ENCODE measurements at regions not wholly inside any gene's neighbourhood (a gene's known extent, or its start where the extent isn't known, plus 50 kb on each side); places are given as distances from the start of the nearest gene placed in this dataset.

GRCh38 chr21:25424048-25424447, 183.2 kb downstream of the MRPL39 start:
- Histone ChIP-seq H3K4me2 (ENCODE audit: insufficient read depth, low read length) (no peak overlapping the region), H3K4me3 (ENCODE audit: low read depth in 1 of 2, low read length in 2 of 2) (no peak overlapping the region)

DNA sequence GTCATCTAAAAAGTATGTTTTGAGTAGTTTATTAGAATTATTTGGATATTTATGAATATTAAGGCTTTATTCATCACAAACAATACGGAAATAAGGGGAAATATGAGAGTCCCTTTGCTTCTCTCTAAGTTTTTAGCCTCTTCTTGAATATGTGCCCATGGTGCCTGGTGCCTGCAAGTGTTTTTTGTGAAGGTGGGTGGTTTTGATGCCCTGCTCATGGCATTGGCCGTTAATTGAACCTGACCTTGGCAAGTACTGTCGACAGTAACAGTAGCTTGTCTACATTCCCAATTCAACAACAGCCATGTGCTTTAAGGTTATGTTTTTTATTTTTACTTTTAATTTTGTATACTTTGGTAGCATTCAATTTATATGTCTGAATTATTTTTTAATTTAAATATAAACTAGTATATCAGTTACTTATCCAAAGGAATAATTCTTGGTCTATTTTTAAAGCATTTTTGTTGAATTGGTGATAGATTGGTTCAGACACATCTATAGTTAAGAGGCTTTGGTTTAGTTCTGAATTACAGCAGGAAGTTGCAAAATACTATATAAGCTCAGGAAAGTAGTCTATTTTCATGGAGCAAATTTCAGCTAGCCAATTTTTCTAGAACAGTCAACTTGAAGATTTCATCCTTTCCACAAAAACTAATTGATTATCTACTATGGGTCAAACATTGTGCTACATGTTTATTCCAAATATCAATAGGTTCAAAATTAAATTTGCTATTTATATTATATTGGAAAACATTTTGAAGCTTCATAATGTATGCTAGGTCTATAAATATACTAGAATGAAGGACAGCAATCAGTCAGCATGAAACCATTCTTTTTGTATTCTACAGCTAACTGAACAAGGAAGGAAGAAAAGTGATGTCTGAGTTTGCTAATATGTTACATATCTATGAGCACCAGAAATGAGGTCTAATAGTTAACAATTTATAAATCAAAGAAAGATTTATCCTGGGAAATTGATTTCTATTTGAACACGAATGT, 184.4 kb downstream of the MRPL39 start:
- no peaks in the 10 kb centered on the region for H3K36me3 ChIP-seq (ENCODE audit: insufficient read depth, low read length)
- no peaks in the 10 kb centered on the region for H3K9me3 ChIP-seq (ENCODE audit: insufficient read depth, low read length, severe bottlenecking)
- H3K4me2 ChIP-seq (ENCODE audit: insufficient read depth, low read length): no peak overlapping the region
- H3K79me2 ChIP-seq (ENCODE audit: insufficient read depth, low read length): no peaks in the 10 kb centered on the region
- H3K4me1 ChIP-seq (ENCODE audit: insufficient read depth, low read length): 0 out of 2 replicates have a peak, but pooled peaks cover 4% of the 10 kb centered on the region
- H4K20me1 ChIP-seq (ENCODE audit: insufficient read depth, low read length): no peaks in the 10 kb centered on the region
- no peak for DNase-seq
- H3K27ac ChIP-seq (ENCODE audit: low read length): no peak overlapping the region
- H3K9ac ChIP-seq (ENCODE audit: low read depth, low read length): no peak overlapping the region
- H3K4me3 ChIP-seq (ENCODE audit: low read depth in 1 of 2, low read length in 2 of 2): no peak overlapping the region
- no peak overlapping the region for H2AFZ ChIP-seq (ENCODE audit: low read depth, low read length)
- TF ChIP-seq, protein P1, sequence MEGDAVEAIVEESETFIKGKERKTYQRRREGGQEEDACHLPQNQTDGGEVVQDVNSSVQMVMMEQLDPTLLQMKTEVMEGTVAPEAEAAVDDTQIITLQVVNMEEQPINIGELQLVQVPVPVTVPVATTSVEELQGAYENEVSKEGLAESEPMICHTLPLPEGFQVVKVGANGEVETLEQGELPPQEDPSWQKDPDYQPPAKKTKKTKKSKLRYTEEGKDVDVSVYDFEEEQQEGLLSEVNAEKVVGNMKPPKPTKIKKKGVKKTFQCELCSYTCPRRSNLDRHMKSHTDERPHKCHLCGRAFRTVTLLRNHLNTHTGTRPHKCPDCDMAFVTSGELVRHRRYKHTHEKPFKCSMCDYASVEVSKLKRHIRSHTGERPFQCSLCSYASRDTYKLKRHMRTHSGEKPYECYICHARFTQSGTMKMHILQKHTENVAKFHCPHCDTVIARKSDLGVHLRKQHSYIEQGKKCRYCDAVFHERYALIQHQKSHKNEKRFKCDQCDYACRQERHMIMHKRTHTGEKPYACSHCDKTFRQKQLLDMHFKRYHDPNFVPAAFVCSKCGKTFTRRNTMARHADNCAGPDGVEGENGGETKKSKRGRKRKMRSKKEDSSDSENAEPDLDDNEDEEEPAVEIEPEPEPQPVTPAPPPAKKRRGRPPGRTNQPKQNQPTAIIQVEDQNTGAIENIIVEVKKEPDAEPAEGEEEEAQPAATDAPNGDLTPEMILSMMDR (IDR thresholded peaks at IDR 0.05; ENCODE audit: borderline replicate concordance, extremely low read depth, low read length, poor library complexity, severe bottlenecking): no peak
- TF ChIP-seq EZH2 (IDR thresholded peaks at IDR 0.05; ENCODE audit: borderline replicate concordance, low read depth, low read length, severe bottlenecking): no peak
- no peaks in the 10 kb centered on the region for H3K27me3 ChIP-seq (ENCODE audit: insufficient read depth, low read length, poor library complexity)
- no peak for ATAC-seq (ENCODE audit: insufficient read depth, low read depth)

More at GRCh38 chr21:25424048-25424447, 183.2 kb downstream of the MRPL39 start:
- no peak for ATAC-seq (ENCODE audit: insufficient read depth, low read depth)
- no peak overlapping the region for H3K9ac ChIP-seq (ENCODE audit: low read depth, low read length)
- H4K20me1 ChIP-seq (ENCODE audit: insufficient read depth, low read length): no peaks in the 10 kb centered on the region
- H3K36me3 ChIP-seq (ENCODE audit: insufficient read depth, low read length): no peaks in the 10 kb centered on the region
- H3K27ac ChIP-seq (ENCODE audit: low read length): no peak overlapping the region
- no peak for DNase-seq
- peaks cover 8% of the 10 kb centered on the region; the same call in 1 of the 2 replicates for H3K4me1 ChIP-seq (ENCODE audit: insufficient read depth, low read length)
- H2AFZ ChIP-seq (ENCODE audit: low read depth, low read length): no peak overlapping the region
- H3K9me3 ChIP-seq (ENCODE audit: insufficient read depth, low read length, severe bottlenecking): no peaks in the 10 kb centered on the region
- no peaks in the 10 kb centered on the region for H3K79me2 ChIP-seq (ENCODE audit: insufficient read depth, low read length)
- no peaks in the 10 kb centered on the region for H3K27me3 ChIP-seq (ENCODE audit: insufficient read depth, low read length, poor library complexity)
- TF ChIP-seq EZH2 (IDR thresholded peaks at IDR 0.05; ENCODE audit: borderline replicate concordance, low read depth, low read length, severe bottlenecking): no peak
- TF ChIP-seq, protein P1 (IDR thresholded peaks at IDR 0.05; ENCODE audit: borderline replicate concordance, extremely low read depth, low read length, poor library complexity, severe bottlenecking): no peak

GRCh38 chr21:25421321-25422028, 185.8 kb downstream of the MRPL39 start:
- Histone ChIP-seq H3K9ac (ENCODE audit: low read depth, low read length) (no peak overlapping the region), H3K9me3 (ENCODE audit: insufficient read depth, low read length, severe bottlenecking) (no peaks in the 10 kb centered on the region), H4K20me1 (ENCODE audit: insufficient read depth, low read length) (no peaks in the 10 kb centered on the region), H3K79me2 (ENCODE audit: insufficient read depth, low read length) (no peaks in the 10 kb centered on the region), H3K27me3 (ENCODE audit: insufficient read depth, low read length, poor library complexity) (no peaks in the 10 kb centered on the region), H3K36me3 (ENCODE audit: insufficient read depth, low read length) (no peaks in the 10 kb centered on the region), H3K4me3 (ENCODE audit: low read depth in 1 of 2, low read length in 2 of 2) (no peak overlapping the region), H3K4me1 (ENCODE audit: insufficient read depth, low read length) (0 out of 2 replicates have a peak, but pooled peaks cover 4% of the 10 kb centered on the region), H3K4me2 (ENCODE audit: insufficient read depth, low read length) (no peak overlapping the region), H2AFZ (ENCODE audit: low read depth, low read length) (no peak overlapping the region), H3K27ac (ENCODE audit: low read length) (no peak overlapping the region)
- peak; percentile 82 for ATAC-seq (ENCODE audit: insufficient read depth, low read depth)
- DNase-seq: peak; percentile 34
- TF ChIP-seq EZH2 (IDR thresholded peaks at IDR 0.05; ENCODE audit: borderline replicate concordance, low read depth, low read length, severe bottlenecking): no peak
- TF ChIP-seq, protein P1 (IDR thresholded peaks at IDR 0.05; ENCODE audit: borderline replicate concordance, extremely low read depth, low read length, poor library complexity, severe bottlenecking): peak; percentile 62

All from DND-41 (cell line).